ENCODE measurements at regions not wholly inside any gene's neighbourhood (a gene's known extent, or its start where the extent isn't known, plus 50 kb on each side); places are given as distances from the start of the nearest gene placed in this dataset.

DNA sequence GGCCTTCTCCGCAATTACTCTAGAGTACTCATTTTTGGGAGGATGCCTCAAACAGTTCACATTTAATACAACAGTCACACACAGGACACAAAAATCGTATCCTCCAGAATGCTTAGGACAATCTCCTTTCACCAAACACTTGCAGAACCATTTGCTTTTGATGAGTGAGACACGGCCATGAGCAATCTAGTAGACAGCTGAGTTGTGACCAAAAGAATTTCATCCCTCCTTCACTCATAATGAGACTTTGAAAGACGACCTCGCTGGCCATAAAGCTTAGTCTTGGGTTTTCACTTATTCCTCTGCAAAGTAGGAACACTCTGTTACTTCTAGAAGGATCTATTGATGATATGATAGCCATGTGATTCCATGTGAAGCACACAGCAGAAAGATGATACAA is 87.5 kb upstream of the SLC35G4 start:
- no peak for TF ChIP-seq POLR2A (IDR thresholded peaks at IDR 0.05)
- TF ChIP-seq, protein P1, sequence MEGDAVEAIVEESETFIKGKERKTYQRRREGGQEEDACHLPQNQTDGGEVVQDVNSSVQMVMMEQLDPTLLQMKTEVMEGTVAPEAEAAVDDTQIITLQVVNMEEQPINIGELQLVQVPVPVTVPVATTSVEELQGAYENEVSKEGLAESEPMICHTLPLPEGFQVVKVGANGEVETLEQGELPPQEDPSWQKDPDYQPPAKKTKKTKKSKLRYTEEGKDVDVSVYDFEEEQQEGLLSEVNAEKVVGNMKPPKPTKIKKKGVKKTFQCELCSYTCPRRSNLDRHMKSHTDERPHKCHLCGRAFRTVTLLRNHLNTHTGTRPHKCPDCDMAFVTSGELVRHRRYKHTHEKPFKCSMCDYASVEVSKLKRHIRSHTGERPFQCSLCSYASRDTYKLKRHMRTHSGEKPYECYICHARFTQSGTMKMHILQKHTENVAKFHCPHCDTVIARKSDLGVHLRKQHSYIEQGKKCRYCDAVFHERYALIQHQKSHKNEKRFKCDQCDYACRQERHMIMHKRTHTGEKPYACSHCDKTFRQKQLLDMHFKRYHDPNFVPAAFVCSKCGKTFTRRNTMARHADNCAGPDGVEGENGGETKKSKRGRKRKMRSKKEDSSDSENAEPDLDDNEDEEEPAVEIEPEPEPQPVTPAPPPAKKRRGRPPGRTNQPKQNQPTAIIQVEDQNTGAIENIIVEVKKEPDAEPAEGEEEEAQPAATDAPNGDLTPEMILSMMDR (IDR thresholded peaks at IDR 0.05), result no peak

Measured in right lobe of liver (tissue), 4 donors.